PC-3 (cell line): ENCODE measurements at regions not wholly inside any gene's neighbourhood (a gene's known extent, or its start where the extent isn't known, plus 50 kb on each side); places are given as distances from the start of the nearest gene placed in this dataset.

Experiments used
- CTCF ChIP-seq: fragments of 300-600 bp; sonication (generic); conservative IDR thresholded peaks from 2 replicates; pipeline ENCODE4 v1.5.1; 2017; ENCODE audit warnings: antibody characterized with exemption, low read depth, mild to moderate bottlenecking, low read length
- EZH2 ChIP-seq: fragments of 300-600 bp; sonication (generic); IDR thresholded peaks from one replicate; pipeline ENCODE4 v1.6.1; 2017; ENCODE audit warnings: antibody characterized with exemption, mild to moderate bottlenecking, low read length; ENCODE audit not compliant: unreplicated experiment
- EZH2phosphoT487 ChIP-seq: fragments of 300-600 bp; sonication (generic); IDR thresholded peaks from 2 replicates; pipeline ENCODE4 v1.6.1; 2018; ENCODE audit warnings: mild to moderate bottlenecking, antibody characterized with exemption, low read length, borderline replicate concordance

DNA sequence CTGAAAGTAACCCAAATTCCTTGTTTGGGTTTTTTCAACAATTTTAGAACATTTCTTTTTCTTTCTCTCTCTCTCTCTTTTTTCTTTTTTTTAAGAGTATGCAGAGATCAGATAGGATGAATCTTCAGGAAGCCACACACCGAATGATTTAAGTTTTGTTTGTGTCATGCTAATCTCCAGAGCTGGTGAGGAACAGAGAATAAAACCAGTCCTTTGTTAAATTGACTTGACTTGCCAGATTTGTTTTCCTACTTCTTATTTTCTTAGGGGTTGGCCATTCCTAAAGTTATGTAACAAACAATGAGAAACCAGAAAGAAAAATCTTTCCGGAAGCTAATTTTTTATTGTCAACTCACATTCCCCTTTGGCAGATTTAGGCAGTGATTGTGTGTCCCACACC lies 1669.3 kb upstream of the CDH6 start:
- no peak for TF ChIP-seq CTCF
- no peak for TF ChIP-seq EZH2
- TF ChIP-seq EZH2phosphoT487, result no peak
